NT2/D1 (cell line): ENCODE measurements at regions not wholly inside any gene's neighbourhood (a gene's known extent, or its start where the extent isn't known, plus 50 kb on each side); places are given as distances from the start of the nearest gene placed in this dataset.
A peak's percentile ranks its signal among the peaks of the same experiment; 100 is the strongest.
"Not testable (repeated sequence)": the region's sequence is repeated elsewhere in the genome, so short reads cannot be mapped to it uniquely, and the experiment has no call there.

Experiments used
- DNase-seq: peaks from one replicate; pipeline ENCODE4 v3.0.0-alpha.2; 2011; ENCODE audit warnings: low read depth, low spot score
- H3K27me3 ChIP-seq: 2 replicates; pipeline ENCODE4 v1.6.0; 2011; ENCODE audit warnings: mild to moderate bottlenecking; ENCODE audit not compliant: insufficient read length, insufficient read depth
- H3K36me3 ChIP-seq: 2 replicates; pipeline ENCODE4 v1.6.1; 2011; ENCODE audit warnings: mild to moderate bottlenecking, low read length, mixed read lengths; ENCODE audit not compliant: insufficient read depth, insufficient read length
- H3K4me1 ChIP-seq: 2 replicates; pipeline ENCODE4 v1.5.1; 2011; ENCODE audit not compliant: insufficient read depth, insufficient read length
- H3K4me3 ChIP-seq: 2 replicates; pipeline ENCODE4 v1.5.1; 2011; ENCODE audit warnings: low read depth; ENCODE audit not compliant: insufficient read length
- H3K9ac ChIP-seq: 2 replicates; pipeline ENCODE4 v1.6.0; 2011; ENCODE audit warnings: low read depth; ENCODE audit not compliant: insufficient read length
- H3K9me3 ChIP-seq: 2 replicates; pipeline ENCODE4 v1.5.1; 2011; ENCODE audit warnings: mild to moderate bottlenecking, low read length; ENCODE audit not compliant: insufficient read depth
- SUZ12 ChIP-seq: IDR thresholded peaks from 2 replicates; pipeline ENCODE4 v1.6.1; 2011; ENCODE audit not compliant: insufficient read length, insufficient read depth; ENCODE audit errors: extremely low read depth
- YY1 ChIP-seq: IDR thresholded peaks from 2 replicates; pipeline ENCODE4 v1.6.1; 2011; ENCODE audit not compliant: insufficient read length, insufficient read depth
- ZNF274 ChIP-seq: IDR thresholded peaks from 2 replicates; pipeline ENCODE4 v1.6.1; 2011; ENCODE audit warnings: mild to moderate bottlenecking, low read depth, low read length

- Histone ChIP-seq H3K9ac (no peak overlapping the region), H3K9me3 (no peaks in the 10 kb centered on the region), H3K27me3 (no peaks in the 10 kb centered on the region), H3K4me1 (no peaks in the 10 kb centered on the region), H3K4me3 (no peak overlapping the region), H3K36me3 (no peaks in the 10 kb centered on the region)
- no peak for DNase-seq
- TF ChIP-seq SUZ12: no peak
- no peak for TF ChIP-seq YY1
- TF ChIP-seq ZNF274: no peak
Measured at GRCh38 chr1:220453371-220453770, 74.6 kb upstream of the MARK1 start.

- TF ChIP-seq YY1 (no peak), SUZ12 (no peak), ZNF274 (no peak)
- H3K36me3 ChIP-seq: no peaks in the 10 kb centered on the region
- no peaks in the 10 kb centered on the region for H3K9me3 ChIP-seq
- H3K27me3 ChIP-seq: no peaks in the 10 kb centered on the region
- no peak overlapping the region for H3K4me3 ChIP-seq
- peak; percentile 23 for DNase-seq
- H3K9ac ChIP-seq: no peak overlapping the region
- H3K4me1 ChIP-seq: no peaks in the 10 kb centered on the region
Measured at GRCh38 chr1:220451532-220451931, 76.4 kb upstream of the MARK1 start.

- DNase-seq: no peak
- Histone ChIP-seq H3K4me3 (no peak overlapping the region), H3K9me3 (no peaks in the 10 kb centered on the region), H3K9ac (no peak overlapping the region), H3K4me1 (no peaks in the 10 kb centered on the region), H3K27me3 (no peaks in the 10 kb centered on the region), H3K36me3 (no peaks in the 10 kb centered on the region)
- TF ChIP-seq ZNF274 (no peak), YY1 (no peak), SUZ12 (no peak)
Measured at GRCh38 chr1:220450927-220451326, 77.0 kb upstream of the MARK1 start.

- no peak for DNase-seq
- no peaks in the 10 kb centered on the region for H3K9me3 ChIP-seq
- H3K4me3 ChIP-seq: no peak overlapping the region
- H3K27me3 ChIP-seq: no peaks in the 10 kb centered on the region
- TF ChIP-seq YY1 (no peak), ZNF274 (no peak), SUZ12 (no peak)
- H3K36me3 ChIP-seq: no peaks in the 10 kb centered on the region
- H3K4me1 ChIP-seq: no peaks in the 10 kb centered on the region
- H3K9ac ChIP-seq: no peak overlapping the region
Measured at GRCh38 chr1:220448217-220448616, 79.7 kb upstream of the MARK1 start.

GRCh38 chr1:220444586-220444985, 83.3 kb upstream of the MARK1 start:
- not testable (repeated sequence) for H3K9ac ChIP-seq, H3K4me1 ChIP-seq, H3K4me3 ChIP-seq, H3K36me3 ChIP-seq, H3K9me3 ChIP-seq, H3K27me3 ChIP-seq, DNase-seq

- H3K9me3 ChIP-seq: no peaks in the 10 kb centered on the region
- no peaks in the 10 kb centered on the region for H3K36me3 ChIP-seq
- no peaks in the 10 kb centered on the region for H3K27me3 ChIP-seq
- DNase-seq: no peak
- no peaks in the 10 kb centered on the region for H3K4me1 ChIP-seq
- TF ChIP-seq SUZ12: no peak
- TF ChIP-seq YY1: no peak
- TF ChIP-seq ZNF274: no peak
- no peak overlapping the region for H3K9ac ChIP-seq
- no peak overlapping the region for H3K4me3 ChIP-seq
Measured at GRCh38 chr1:220441211-220441610, 86.7 kb upstream of the MARK1 start.

GRCh38 chr1:220438741-220439140, 89.2 kb upstream of the MARK1 start:
- DNase-seq: no peak
- Histone ChIP-seq H3K27me3 (no peaks in the 10 kb centered on the region), H3K9me3 (no peaks in the 10 kb centered on the region), H3K4me3 (no peak overlapping the region), H3K4me1 (no peaks in the 10 kb centered on the region), H3K9ac (no peak overlapping the region), H3K36me3 (no peaks in the 10 kb centered on the region)
- TF ChIP-seq YY1 (no peak), ZNF274 (no peak), SUZ12 (no peak)

- no peak for TF ChIP-seq ZNF274
- no peak for TF ChIP-seq SUZ12
- no peak for TF ChIP-seq YY1
- no peaks in the 10 kb centered on the region for H3K4me1 ChIP-seq
- H3K9me3 ChIP-seq: no peaks in the 10 kb centered on the region
- H3K4me3 ChIP-seq: no peak overlapping the region
- no peaks in the 10 kb centered on the region for H3K36me3 ChIP-seq
- no peak for DNase-seq
- no peaks in the 10 kb centered on the region for H3K27me3 ChIP-seq
- no peak overlapping the region for H3K9ac ChIP-seq
Measured at GRCh38 chr1:220432408-220432807, 95.5 kb upstream of the MARK1 start.
